Stimulated activated CD4-positive, alpha-beta T cell treated with anti-CD3 and anti-CD28 coated beads, Interleukin-1b, Interleukin-23, amount 100 ng/mL, for 48 hours (primary cell): ENCODE measurements at regions not wholly inside any gene's neighbourhood (a gene's known extent, or its start where the extent isn't known, plus 50 kb on each side); places are given as distances from the start of the nearest gene placed in this dataset.

Experiments used
- DNase-seq: peaks from one replicate; pipeline ENCODE4 v3.0.0-alpha.2; 2020

DNA sequence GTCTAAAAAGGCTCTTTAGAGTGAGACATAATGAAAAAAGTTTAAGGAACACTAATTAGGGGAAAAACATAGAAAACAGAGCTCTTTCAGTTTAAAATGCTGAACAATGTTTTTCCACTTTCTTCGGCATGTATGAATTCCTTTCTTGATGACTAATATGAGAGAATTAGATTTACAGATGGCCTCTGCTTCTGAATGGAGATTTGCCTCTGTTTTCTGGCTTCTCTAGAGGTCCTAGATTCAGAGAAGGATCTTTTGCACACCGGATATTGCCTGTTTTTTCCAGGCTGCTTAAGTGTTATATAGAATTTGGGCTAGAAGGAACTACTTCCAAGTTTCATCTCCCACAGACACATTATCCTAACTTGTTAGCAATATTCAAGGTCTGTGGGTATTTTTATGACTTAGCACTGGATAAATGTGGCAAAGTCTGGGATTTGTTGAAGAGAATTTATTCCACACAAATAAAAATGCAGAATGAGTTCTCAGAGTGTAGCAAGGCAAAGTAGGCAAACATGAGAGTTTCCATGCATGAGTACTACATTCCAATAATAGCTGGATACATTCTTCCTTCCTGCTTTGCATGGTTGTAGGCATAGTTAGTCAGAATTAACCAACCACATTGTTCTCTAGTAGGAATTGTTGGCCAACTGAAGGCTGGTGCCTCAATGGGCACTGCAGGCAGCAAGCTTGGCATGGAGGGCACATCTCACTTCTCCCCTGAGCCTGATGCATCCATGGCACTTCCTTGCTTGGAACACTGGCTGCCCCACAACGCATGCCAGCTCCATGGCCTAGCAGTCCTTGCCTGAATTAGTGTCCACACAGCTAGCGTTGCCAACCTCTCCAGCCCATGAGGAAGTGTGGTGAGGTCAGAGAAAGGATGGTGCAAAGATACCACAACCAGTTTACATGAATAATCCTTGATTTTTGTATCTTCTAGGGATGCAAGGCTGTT, 224.2 kb downstream of the CLIC5 start:
- DNase-seq, result no peak

DNA sequence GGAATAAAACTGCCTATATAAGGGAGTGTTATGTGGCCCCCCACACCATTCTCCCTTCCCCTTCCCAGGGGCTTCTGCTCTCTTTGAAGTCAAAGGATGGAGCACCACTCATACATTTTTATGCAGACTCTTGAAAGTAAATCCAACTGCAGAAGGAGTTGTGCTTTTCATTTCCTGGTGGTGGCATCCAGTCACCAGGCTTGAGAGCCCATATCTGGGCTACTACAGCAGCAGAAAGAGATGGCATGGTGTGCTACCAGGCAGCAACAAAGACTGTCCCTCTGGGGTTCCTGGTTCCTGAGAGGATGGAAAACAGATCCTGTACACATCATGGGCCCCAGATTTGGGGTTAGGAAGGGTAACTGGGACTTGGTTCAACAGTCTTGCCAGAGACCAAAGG, 226.4 kb downstream of the CLIC5 start:
- no peak for DNase-seq

GRCh38 chr6:45787384-45787783, 228.3 kb downstream of the CLIC5 start:
- DNase-seq, result no peak

DNA sequence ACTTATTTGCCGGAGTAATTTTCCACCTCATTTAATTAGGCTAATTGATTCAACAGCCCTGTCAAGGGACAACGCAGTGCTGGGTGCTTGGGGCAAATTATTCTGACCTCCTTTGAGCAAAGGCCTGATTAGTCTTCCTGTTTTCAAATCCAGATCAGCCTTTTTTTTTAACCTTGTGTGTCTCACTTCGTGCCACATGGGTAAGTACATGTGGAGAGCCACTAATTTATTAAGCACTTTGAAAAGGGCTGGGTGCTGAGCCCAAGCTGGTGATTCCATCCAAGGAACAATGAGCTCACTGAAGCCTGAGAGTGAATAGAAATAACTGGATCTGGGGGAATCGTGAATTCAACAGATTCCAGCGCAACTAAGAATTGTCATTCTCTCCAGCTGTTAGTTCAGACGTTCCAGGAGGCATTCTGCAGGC, 229.3 kb downstream of the CLIC5 start:
- DNase-seq, result no peak

- no peak for DNase-seq
Observed at GRCh38 chr6:45784250-45784649, 231.4 kb downstream of the CLIC5 start.

- no peak for DNase-seq
Observed at GRCh38 chr6:45783716-45784115, 231.9 kb downstream of the CLIC5 start.

- DNase-seq, result no peak
Observed at GRCh38 chr6:45781890-45782289, 233.8 kb downstream of the CLIC5 start.

DNA sequence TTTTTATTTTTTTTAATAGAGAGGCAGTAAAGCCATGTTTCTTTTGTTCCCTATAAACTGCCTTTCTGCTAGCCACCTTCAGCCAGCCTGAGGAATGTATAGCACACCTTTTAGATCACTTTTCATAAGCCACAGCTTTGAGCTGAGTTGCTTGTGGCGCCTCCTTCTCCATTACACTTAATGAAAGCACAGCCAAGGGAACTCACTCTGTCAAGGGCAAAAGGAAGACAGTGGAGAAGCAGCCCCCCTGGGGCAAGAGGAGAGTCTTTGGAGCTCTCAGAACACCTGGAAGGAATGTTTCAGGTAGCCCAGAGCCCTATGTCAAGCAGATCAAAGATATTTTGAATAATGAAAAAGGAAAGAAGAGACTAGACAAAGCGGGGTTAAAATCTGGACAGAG, 235.1 kb downstream of the CLIC5 start:
- DNase-seq, result no peak

GRCh38 chr6:45775026-45775697, 240.5 kb downstream of the CLIC5 start:
- DNase-seq, result no peak

DNA sequence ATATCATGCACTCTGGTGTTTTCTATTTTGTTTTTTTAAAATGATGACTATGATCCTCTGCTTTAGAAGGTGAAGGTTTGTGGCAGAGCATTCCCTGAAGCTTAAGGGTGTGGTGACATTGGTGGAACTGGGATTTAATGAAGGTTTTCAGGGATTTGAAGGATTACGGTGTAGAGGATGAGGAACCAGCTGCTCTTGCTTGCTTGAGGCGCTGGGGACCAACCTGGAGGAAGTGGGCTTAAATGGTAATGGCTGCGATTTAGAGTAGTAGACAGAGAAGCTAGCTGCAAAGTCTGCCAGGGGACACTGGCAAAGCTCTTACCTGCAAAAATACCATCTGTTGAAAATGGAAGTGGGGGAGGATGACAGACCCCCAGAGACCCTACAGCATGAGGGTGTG, 241.8 kb downstream of the CLIC5 start:
- DNase-seq, result no peak

DNA sequence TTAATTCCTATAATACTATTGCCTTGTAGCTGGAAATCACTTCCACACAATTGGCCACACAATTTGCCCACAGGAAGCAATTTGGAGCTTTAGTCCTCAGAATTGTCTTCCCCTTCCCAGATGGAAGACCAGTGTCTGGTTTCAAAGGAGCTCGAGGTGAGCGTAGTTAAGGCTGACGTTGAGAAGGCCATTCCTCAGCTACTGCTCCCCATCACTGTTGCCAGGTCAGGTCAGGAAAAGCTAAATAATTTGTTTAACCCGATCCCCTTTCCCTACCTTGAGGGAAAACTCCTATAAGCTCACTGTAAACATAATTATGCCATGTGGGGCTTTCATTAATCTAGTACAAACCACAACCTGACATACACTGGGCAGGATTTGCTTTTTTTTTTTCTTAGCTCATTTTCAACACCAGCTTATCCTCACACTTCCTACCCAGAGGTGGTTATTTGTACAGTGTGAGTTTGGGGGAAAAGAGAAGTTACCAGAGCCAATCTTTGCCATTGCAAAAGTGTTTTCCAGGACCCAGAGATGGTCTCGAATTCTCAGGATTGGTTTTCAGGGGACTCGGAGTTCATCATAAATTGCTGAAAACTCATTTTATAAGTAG, 242.7 kb downstream of the CLIC5 start:
- DNase-seq, result no peak

GRCh38 chr6:45772051-45772450, 243.6 kb downstream of the CLIC5 start:
- no peak for DNase-seq

GRCh38 chr6:45763281-45763680, 252.4 kb downstream of the CLIC5 start:
- DNase-seq, result no peak

- no peak for DNase-seq
Observed at GRCh38 chr6:45759472-45759810, 256.2 kb downstream of the CLIC5 start.

DNA sequence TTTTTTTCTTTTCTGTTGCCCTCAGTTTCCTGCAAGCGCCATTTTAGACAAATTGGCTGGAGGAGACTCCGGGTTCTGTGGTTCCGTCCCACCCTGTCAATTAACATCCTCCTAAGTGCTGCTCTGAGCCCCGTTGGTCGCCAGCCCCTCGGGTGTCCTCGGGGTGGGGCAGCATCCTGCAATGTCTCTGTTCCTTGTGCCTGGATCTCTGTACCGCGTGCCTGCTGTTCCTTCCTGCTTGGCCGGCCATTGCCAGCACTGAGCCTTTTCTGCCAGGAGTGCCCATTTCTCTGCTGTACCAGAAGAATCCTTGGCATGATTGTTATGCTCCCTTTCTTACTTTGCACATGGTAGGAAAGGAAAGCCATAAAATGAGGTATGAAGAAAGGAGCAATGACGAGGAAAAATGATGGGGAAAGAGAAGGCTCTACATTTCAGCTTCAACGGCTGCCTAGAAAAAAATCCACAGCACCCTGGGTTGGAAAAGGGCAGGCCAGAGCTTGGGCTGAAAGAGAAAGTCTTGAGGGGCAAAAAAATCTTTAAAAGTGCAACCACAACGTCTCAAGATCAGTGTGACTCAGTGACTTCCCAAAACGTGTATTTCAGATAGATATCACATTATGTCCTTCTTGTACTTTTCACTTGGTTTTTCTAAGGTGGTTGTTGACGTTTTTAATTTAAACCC, 256.7 kb downstream of the CLIC5 start:
- DNase-seq, result no peak

- no peak for DNase-seq
Observed at GRCh38 chr6:45757443-45758130, 258.1 kb downstream of the CLIC5 start.

DNA sequence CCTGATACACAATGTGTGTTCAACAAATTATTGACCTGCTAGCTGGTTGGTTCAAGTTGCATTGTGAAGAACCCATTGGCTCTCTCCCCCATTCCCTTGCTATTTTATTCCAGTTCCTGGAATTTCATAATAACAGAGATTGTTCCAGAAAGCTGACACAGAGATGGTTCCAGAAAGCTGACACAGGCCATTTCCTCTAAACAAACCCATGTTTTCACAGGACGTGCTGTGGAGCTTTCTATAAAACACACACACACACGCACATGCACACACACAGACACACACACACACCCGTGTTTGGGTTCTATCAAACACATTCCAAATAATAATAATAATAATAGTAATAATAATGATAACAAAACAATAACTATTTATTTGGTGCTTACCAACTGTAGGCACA, 259.1 kb downstream of the CLIC5 start:
- DNase-seq, result no peak

GRCh38 chr6:45754432-45754831, 261.2 kb downstream of the CLIC5 start:
- no peak for DNase-seq

GRCh38 chr6:45746046-45746445, 269.6 kb downstream of the CLIC5 start:
- DNase-seq, result no peak

- no peak for DNase-seq
Observed at GRCh38 chr6:45743028-45743615, 272.5 kb downstream of the CLIC5 start.

- no peak for DNase-seq
Observed at GRCh38 chr6:45742591-45742990, 273.1 kb downstream of the CLIC5 start.

- no peak for DNase-seq
Observed at GRCh38 chr6:45741437-45742171, 274.1 kb downstream of the CLIC5 start.
